HL-60 (cell line): ENCODE measurements at regions not wholly inside any gene's neighbourhood (a gene's known extent, or its start where the extent isn't known, plus 50 kb on each side); places are given as distances from the start of the nearest gene placed in this dataset.

Experiments used
- CTCF ChIP-seq: IDR thresholded peaks from one replicate; pipeline ENCODE4 v1.5.1; 2011; ENCODE audit warnings: low read length, control low read depth, inconsistent platforms; ENCODE audit not compliant: insufficient read depth
- GABPA ChIP-seq: IDR thresholded peaks from 2 replicates; pipeline ENCODE4 v1.6.1; 2012; ENCODE audit warnings: low read depth
- POLR2AphosphoS5 ChIP-seq: IDR thresholded peaks from 2 replicates; pipeline ENCODE4 v1.6.1; 2012; ENCODE audit warnings: low read depth
- SPI1 ChIP-seq: IDR thresholded peaks from 2 replicates; pipeline ENCODE4 v1.6.1; 2012; ENCODE audit warnings: low read depth, mild to moderate bottlenecking, borderline replicate concordance
- TF ChIP-seq, protein P1 (sequence below): IDR thresholded peaks from 2 replicates; pipeline ENCODE4 v1.6.1; 2012; ENCODE audit warnings: low read depth; ENCODE audit not compliant: insufficient replicate concordance

GRCh38 chr2:217000406-217000805, 140.5 kb upstream of the TNP1 start:
- TF ChIP-seq GABPA: no peak
- TF ChIP-seq POLR2AphosphoS5: no peak
- TF ChIP-seq CTCF: no peak
- TF ChIP-seq SPI1: no peak
- TF ChIP-seq, protein P1, sequence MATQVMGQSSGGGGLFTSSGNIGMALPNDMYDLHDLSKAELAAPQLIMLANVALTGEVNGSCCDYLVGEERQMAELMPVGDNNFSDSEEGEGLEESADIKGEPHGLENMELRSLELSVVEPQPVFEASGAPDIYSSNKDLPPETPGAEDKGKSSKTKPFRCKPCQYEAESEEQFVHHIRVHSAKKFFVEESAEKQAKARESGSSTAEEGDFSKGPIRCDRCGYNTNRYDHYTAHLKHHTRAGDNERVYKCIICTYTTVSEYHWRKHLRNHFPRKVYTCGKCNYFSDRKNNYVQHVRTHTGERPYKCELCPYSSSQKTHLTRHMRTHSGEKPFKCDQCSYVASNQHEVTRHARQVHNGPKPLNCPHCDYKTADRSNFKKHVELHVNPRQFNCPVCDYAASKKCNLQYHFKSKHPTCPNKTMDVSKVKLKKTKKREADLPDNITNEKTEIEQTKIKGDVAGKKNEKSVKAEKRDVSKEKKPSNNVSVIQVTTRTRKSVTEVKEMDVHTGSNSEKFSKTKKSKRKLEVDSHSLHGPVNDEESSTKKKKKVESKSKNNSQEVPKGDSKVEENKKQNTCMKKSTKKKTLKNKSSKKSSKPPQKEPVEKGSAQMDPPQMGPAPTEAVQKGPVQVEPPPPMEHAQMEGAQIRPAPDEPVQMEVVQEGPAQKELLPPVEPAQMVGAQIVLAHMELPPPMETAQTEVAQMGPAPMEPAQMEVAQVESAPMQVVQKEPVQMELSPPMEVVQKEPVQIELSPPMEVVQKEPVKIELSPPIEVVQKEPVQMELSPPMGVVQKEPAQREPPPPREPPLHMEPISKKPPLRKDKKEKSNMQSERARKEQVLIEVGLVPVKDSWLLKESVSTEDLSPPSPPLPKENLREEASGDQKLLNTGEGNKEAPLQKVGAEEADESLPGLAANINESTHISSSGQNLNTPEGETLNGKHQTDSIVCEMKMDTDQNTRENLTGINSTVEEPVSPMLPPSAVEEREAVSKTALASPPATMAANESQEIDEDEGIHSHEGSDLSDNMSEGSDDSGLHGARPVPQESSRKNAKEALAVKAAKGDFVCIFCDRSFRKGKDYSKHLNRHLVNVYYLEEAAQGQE: no peak
